ENCODE measurements at regions not wholly inside any gene's neighbourhood (a gene's known extent, or its start where the extent isn't known, plus 50 kb on each side); places are given as distances from the start of the nearest gene placed in this dataset.

DNA sequence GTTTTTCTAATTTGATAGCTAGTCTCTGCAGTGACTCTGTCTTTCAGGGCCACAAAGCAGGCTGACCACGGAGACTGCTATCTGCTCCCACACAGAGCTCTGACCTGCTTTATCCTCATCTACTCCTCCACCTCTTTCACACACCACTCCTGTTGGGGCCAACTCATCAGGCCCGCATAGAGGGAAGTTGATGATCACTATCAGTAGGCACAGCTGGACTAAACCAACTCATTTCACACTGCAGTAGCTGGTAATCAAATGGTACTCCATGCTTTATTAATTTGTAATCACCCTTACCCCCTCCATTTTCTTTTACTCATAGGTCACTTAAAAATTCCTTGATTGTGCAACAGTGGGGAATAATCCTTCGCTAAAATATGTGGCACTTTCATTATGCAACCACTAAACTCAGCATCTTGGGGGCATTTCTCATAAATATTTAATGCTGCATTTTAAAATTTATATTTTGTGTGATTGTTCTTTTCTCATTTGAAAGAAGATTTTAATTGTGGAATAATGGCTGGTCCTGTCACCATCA, 249.8 kb upstream of the GCFC2 start:
- Histone ChIP-seq H3K27ac (no peak overlapping the region), H4K20me1 (ENCODE audit: insufficient read depth, poor library complexity, severe bottlenecking) (no peaks in the 10 kb centered on the region), H3K4me2 (no peak overlapping the region), H3K36me3 (replicated peaks; ENCODE audit: insufficient read depth, low read depth) (no peaks in the 10 kb centered on the region), H3K4me1 (ENCODE audit: insufficient read depth) (no peaks in the 10 kb centered on the region), H3K9me3 (ENCODE audit: low read depth) (no peaks in the 10 kb centered on the region), H3K4me3 (no peak overlapping the region), H3K27me3 (no peaks in the 10 kb centered on the region), H3K9me2 (replicated peaks; ENCODE audit: insufficient read depth) (no peaks in the 10 kb centered on the region), H2AFZ (no peak overlapping the region), H3K79me2 (no peaks in the 10 kb centered on the region)
- 78% methylated on average over 3 of the region's 3 CpGs for WGBS (ENCODE audit: low lambda C conversion rate, missing lambda C conversion rate)
- TF ChIP-seq, protein P1, sequence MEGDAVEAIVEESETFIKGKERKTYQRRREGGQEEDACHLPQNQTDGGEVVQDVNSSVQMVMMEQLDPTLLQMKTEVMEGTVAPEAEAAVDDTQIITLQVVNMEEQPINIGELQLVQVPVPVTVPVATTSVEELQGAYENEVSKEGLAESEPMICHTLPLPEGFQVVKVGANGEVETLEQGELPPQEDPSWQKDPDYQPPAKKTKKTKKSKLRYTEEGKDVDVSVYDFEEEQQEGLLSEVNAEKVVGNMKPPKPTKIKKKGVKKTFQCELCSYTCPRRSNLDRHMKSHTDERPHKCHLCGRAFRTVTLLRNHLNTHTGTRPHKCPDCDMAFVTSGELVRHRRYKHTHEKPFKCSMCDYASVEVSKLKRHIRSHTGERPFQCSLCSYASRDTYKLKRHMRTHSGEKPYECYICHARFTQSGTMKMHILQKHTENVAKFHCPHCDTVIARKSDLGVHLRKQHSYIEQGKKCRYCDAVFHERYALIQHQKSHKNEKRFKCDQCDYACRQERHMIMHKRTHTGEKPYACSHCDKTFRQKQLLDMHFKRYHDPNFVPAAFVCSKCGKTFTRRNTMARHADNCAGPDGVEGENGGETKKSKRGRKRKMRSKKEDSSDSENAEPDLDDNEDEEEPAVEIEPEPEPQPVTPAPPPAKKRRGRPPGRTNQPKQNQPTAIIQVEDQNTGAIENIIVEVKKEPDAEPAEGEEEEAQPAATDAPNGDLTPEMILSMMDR (IDR thresholded peaks at IDR 0.05; ENCODE audit: poor library complexity) = no peak
- TF ChIP-seq EZH2phosphoT487 (IDR thresholded peaks at IDR 0.05; ENCODE audit: low read depth, severe bottlenecking, unreplicated experiment) (no peak), EZH2 (IDR thresholded peaks at IDR 0.05; ENCODE audit: borderline replicate concordance) (no peak)
- no peak for DNase-seq (ENCODE audit: low spot score)

DNA sequence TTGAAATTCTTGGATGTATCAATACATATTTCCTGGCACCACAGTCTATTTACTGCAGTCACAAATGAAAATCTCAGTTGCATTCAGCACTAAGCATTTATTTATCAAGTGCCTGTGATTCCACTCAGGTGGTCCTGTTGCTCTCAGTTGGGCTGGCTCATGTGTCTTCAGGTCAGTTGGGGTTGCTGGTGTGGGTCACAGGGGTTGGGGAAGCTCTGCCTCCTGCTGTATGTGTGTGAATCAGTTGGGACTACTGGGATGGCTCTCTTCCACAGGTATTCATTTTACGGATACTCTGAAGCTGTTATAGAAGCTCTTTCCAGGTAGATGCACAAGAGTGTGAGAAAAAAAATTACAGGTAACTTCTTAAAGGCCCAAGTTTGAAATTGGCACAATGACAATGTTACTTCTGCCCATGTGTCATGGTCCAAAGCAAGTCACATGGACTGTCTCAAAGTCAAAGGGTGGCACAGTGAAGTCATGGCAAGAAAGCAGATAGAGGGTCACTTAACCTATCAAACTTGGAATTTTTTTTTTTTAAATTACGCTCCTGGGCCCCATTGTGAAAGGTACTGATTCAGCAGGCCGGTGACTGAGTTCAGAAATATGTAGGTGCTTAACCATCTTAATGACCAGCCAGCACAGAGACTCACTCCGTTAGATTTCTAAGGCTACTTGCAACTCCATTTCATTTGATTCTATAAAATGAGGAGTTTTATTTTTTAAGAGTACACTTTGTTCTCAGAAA, 249.2 kb upstream of the GCFC2 start:
- DNase-seq (ENCODE audit: low spot score) = no peak
- 75% methylated on average over 4 of the region's 4 CpGs for WGBS (ENCODE audit: low lambda C conversion rate, missing lambda C conversion rate)
- Histone ChIP-seq H3K27me3 (no peaks in the 10 kb centered on the region), H3K27ac (no peak overlapping the region), H3K4me3 (no peak overlapping the region), H4K20me1 (ENCODE audit: insufficient read depth, poor library complexity, severe bottlenecking) (no peaks in the 10 kb centered on the region), H3K9me2 (replicated peaks; ENCODE audit: insufficient read depth) (no peaks in the 10 kb centered on the region), H3K4me2 (no peak overlapping the region), H3K79me2 (no peaks in the 10 kb centered on the region), H2AFZ (no peak overlapping the region), H3K4me1 (ENCODE audit: insufficient read depth) (no peaks in the 10 kb centered on the region), H3K9me3 (ENCODE audit: low read depth) (no peaks in the 10 kb centered on the region), H3K36me3 (replicated peaks; ENCODE audit: insufficient read depth, low read depth) (no peaks in the 10 kb centered on the region)
- no peak for TF ChIP-seq EZH2 (IDR thresholded peaks at IDR 0.05; ENCODE audit: borderline replicate concordance)

- Histone ChIP-seq H3K4me1 (ENCODE audit: insufficient read depth) (no peaks in the 10 kb centered on the region), H3K79me2 (no peaks in the 10 kb centered on the region), H3K4me3 (no peak overlapping the region), H3K4me2 (no peak overlapping the region), H3K9me3 (ENCODE audit: low read depth) (no peaks in the 10 kb centered on the region), H3K27ac (no peak overlapping the region), H4K20me1 (ENCODE audit: insufficient read depth, poor library complexity, severe bottlenecking) (no peaks in the 10 kb centered on the region), H3K27me3 (no peaks in the 10 kb centered on the region), H2AFZ (no peak overlapping the region), H3K9me2 (replicated peaks; ENCODE audit: insufficient read depth) (no peaks in the 10 kb centered on the region), H3K36me3 (replicated peaks; ENCODE audit: insufficient read depth, low read depth) (no peaks in the 10 kb centered on the region)
- DNase-seq (ENCODE audit: low spot score) = no peak
- no peak for TF ChIP-seq EZH2 (IDR thresholded peaks at IDR 0.05; ENCODE audit: borderline replicate concordance)
- TF ChIP-seq, protein P1 (IDR thresholded peaks at IDR 0.05; ENCODE audit: poor library complexity) = no peak
- no peak for TF ChIP-seq EZH2phosphoT487 (IDR thresholded peaks at IDR 0.05; ENCODE audit: low read depth, severe bottlenecking, unreplicated experiment)
Measured at GRCh38 chr2:75954761-75955160, 244.0 kb upstream of the GCFC2 start.

GRCh38 chr2:75952173-75952572, 241.5 kb upstream of the GCFC2 start:
- H4K20me1 ChIP-seq (ENCODE audit: insufficient read depth, poor library complexity, severe bottlenecking) = no peaks in the 10 kb centered on the region
- no peak overlapping the region for H3K4me3 ChIP-seq
- H2AFZ ChIP-seq = no peak overlapping the region
- 76% methylated on average over 1 of the region's 1 CpG for WGBS (ENCODE audit: low lambda C conversion rate, missing lambda C conversion rate)
- no peaks in the 10 kb centered on the region for H3K9me2 ChIP-seq (replicated peaks; ENCODE audit: insufficient read depth)
- H3K27ac ChIP-seq = no peak overlapping the region
- no peak overlapping the region for H3K4me2 ChIP-seq
- no peaks in the 10 kb centered on the region for H3K4me1 ChIP-seq (ENCODE audit: insufficient read depth)
- H3K36me3 ChIP-seq (replicated peaks; ENCODE audit: insufficient read depth, low read depth) = no peaks in the 10 kb centered on the region
- no peak for DNase-seq (ENCODE audit: low spot score)
- no peak for TF ChIP-seq EZH2phosphoT487 (IDR thresholded peaks at IDR 0.05; ENCODE audit: low read depth, severe bottlenecking, unreplicated experiment)
- no peaks in the 10 kb centered on the region for H3K79me2 ChIP-seq
- no peaks in the 10 kb centered on the region for H3K27me3 ChIP-seq
- H3K9me3 ChIP-seq (ENCODE audit: low read depth) = no peaks in the 10 kb centered on the region

All from hepatocyte (in vitro differentiated cells).